Trophoblast cell (in vitro differentiated cells and primary cell): ENCODE measurements at regions not wholly inside any gene's neighbourhood (a gene's known extent, or its start where the extent isn't known, plus 50 kb on each side); places are given as distances from the start of the nearest gene placed in this dataset.

ENCODE experiments used
- DNase-seq, 2 donors: peaks; one replicate each; pipeline ENCODE4 v3.0.0-alpha.2; 2016
- H2AFZ ChIP-seq: 2 replicates; pipeline ENCODE4 v1.6.1; 2013; ENCODE audit warnings: low read length, moderate library complexity, mild to moderate bottlenecking; ENCODE audit not compliant: insufficient read depth, poor library complexity
- H2AK5ac ChIP-seq: 2 replicates; pipeline ENCODE4 v1.6.1; 2013; ENCODE audit warnings: mild to moderate bottlenecking, low read length
- H2BK120ac ChIP-seq: 2 replicates; pipeline ENCODE4 v1.6.1; 2013; ENCODE audit warnings: low read length, mild to moderate bottlenecking, moderate library complexity; ENCODE audit not compliant: insufficient read depth, poor library complexity
- H2BK12ac ChIP-seq: 2 replicates; pipeline ENCODE4 v1.6.1; 2013; ENCODE audit warnings: mild to moderate bottlenecking, low read length, moderate library complexity
- H2BK5ac ChIP-seq: 2 replicates; pipeline ENCODE4 v1.6.1; 2013; ENCODE audit warnings: low read length, low read depth, moderate library complexity, mild to moderate bottlenecking; ENCODE audit not compliant: poor library complexity
- H3K14ac ChIP-seq: 2 replicates; pipeline ENCODE4 v1.6.1; 2013; ENCODE audit warnings: mild to moderate bottlenecking, low read length
- H3K18ac ChIP-seq: 2 replicates; pipeline ENCODE4 v1.6.1; 2013; ENCODE audit warnings: mild to moderate bottlenecking, low read length
- H3K23ac ChIP-seq: 2 replicates; pipeline ENCODE4 v1.6.1; 2013; ENCODE audit warnings: low read length
- H3K27ac ChIP-seq: 2 replicates; pipeline ENCODE4 v1.5.1; 2013; ENCODE audit warnings: low read depth, mild to moderate bottlenecking, inconsistent platforms, low read length, moderate library complexity
- H3K27me3 ChIP-seq: 2 replicates; pipeline ENCODE4 v1.6.1; 2013; ENCODE audit warnings: inconsistent platforms, mild to moderate bottlenecking, low read length, moderate library complexity; ENCODE audit not compliant: insufficient read depth
- H3K36me3 ChIP-seq, 2 experiments: 1 replicate in 1 of 2; 2 replicates in 1 of 2; pipeline ENCODE4 v1.6.1; 2013; ENCODE audit warnings: low read length in 2 of 2, mild to moderate bottlenecking in 2 of 2, moderate library complexity in 1 of 2; ENCODE audit not compliant: insufficient read depth in 2 of 2, control insufficient read depth in 1 of 2
- H3K4ac ChIP-seq: 2 replicates; pipeline ENCODE4 v1.6.1; 2013; ENCODE audit warnings: low read depth, mild to moderate bottlenecking, low read length, moderate library complexity
- H3K4me1 ChIP-seq, 2 experiments: 1 replicate in 1 of 2; 2 replicates in 1 of 2; pipeline ENCODE4 v1.6.1; 2013; ENCODE audit warnings: low read length in 2 of 2, mild to moderate bottlenecking in 2 of 2, moderate library complexity in 1 of 2; ENCODE audit not compliant: insufficient read depth in 2 of 2, control insufficient read depth in 1 of 2
- H3K4me2 ChIP-seq: 2 replicates; pipeline ENCODE4 v1.6.1; 2013; ENCODE audit warnings: inconsistent platforms, mild to moderate bottlenecking, low read length, moderate library complexity
- H3K4me3 ChIP-seq: 2 replicates; pipeline ENCODE4 v1.5.1; 2013; ENCODE audit warnings: mild to moderate bottlenecking, low read depth, low read length, inconsistent platforms
- H3K79me1 ChIP-seq: one replicate; pipeline ENCODE4 v1.6.1; 2013; ENCODE audit warnings: low read length
- H3K79me2 ChIP-seq: 2 replicates; pipeline ENCODE4 v1.6.1; 2013; ENCODE audit warnings: low read length, mild to moderate bottlenecking; ENCODE audit not compliant: control insufficient read depth, insufficient read depth, poor library complexity
- H3K9ac ChIP-seq: 2 replicates; pipeline ENCODE4 v1.6.1; 2013; ENCODE audit warnings: mild to moderate bottlenecking, low read length
- H3K9me3 ChIP-seq: 2 replicates; pipeline ENCODE4 v1.6.1; 2013; ENCODE audit warnings: low read depth, mild to moderate bottlenecking, control low read depth, inconsistent platforms, low read length; ENCODE audit not compliant: insufficient read depth
- H4K12ac ChIP-seq: 2 replicates; pipeline ENCODE4 v1.6.1; 2013; ENCODE audit warnings: low read depth, mild to moderate bottlenecking, low read length, moderate library complexity
- H4K8ac ChIP-seq: 2 replicates; pipeline ENCODE4 v1.6.1; 2013; ENCODE audit warnings: low read depth, mild to moderate bottlenecking, low read length, moderate library complexity
- H4K91ac ChIP-seq: one replicate; pipeline ENCODE4 v1.6.1; 2013; ENCODE audit warnings: low read depth, mild to moderate bottlenecking, low read length, moderate library complexity
- WGBS: extraction: QIAGEN DNeasy Blood & Tissue Kit; methylation state at CpG from one replicate; pipeline ENCODE4 v1.1.7; 2013; ENCODE audit warnings: missing lambda C conversion rate; ENCODE audit not compliant: insufficient read length, insufficient coverage; ENCODE audit errors: extremely low coverage; 5-methylcytosine and 5-hydroxymethylcytosine counted together

DNA sequence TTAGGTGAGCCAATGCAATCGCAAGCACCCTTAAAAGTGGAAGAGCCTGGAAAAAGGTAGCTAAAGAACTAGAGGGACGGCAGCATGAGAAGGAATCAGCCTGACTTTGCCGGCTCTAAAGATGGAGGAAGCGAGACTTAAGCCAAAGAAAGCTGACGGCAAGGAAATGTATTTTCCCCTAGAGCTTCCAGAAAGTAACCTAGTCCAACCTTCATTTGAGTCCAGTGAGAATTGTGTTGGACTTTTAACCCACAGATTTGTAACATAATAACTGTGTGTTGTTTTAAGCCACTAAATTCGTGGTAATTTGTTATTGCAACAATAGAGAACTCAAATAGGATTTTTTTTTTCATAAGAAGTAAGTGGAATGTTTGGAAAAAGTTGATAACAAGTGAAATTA is 212.7 kb upstream of the C1QTNF7 start:
- H3K27ac ChIP-seq, result no peak overlapping the region
- no peak overlapping the region for H3K18ac ChIP-seq
- H3K4me1 ChIP-seq, result no peaks in the 10 kb centered on the region
- H3K4me2 ChIP-seq, result no peak overlapping the region
- no peak overlapping the region for H3K9ac ChIP-seq
- H3K4ac ChIP-seq, result no peak overlapping the region
- no peak overlapping the region for H3K4me3 ChIP-seq
- no peak overlapping the region for H3K23ac ChIP-seq
- no peaks in the 10 kb centered on the region for H3K79me2 ChIP-seq
- no peaks in the 10 kb centered on the region for H3K27me3 ChIP-seq
- no CpG with 5 or more reads among the region's 6 CpGs for WGBS
- H2AK5ac ChIP-seq, result no peak overlapping the region
- no peak overlapping the region for H4K12ac ChIP-seq
- H3K9me3 ChIP-seq, result no peaks in the 10 kb centered on the region
- H2AFZ ChIP-seq, result no peak overlapping the region
- H3K79me1 ChIP-seq, result no peaks in the 10 kb centered on the region
- no peaks in the 10 kb centered on the region for H3K36me3 ChIP-seq
- H4K8ac ChIP-seq, result no peak overlapping the region
- H4K91ac ChIP-seq, result no peak overlapping the region
- no peak overlapping the region for H2BK12ac ChIP-seq
- no peak overlapping the region for H3K14ac ChIP-seq
- no peak overlapping the region for H2BK120ac ChIP-seq
- no peak overlapping the region for H2BK5ac ChIP-seq
- no peak for DNase-seq

DNA sequence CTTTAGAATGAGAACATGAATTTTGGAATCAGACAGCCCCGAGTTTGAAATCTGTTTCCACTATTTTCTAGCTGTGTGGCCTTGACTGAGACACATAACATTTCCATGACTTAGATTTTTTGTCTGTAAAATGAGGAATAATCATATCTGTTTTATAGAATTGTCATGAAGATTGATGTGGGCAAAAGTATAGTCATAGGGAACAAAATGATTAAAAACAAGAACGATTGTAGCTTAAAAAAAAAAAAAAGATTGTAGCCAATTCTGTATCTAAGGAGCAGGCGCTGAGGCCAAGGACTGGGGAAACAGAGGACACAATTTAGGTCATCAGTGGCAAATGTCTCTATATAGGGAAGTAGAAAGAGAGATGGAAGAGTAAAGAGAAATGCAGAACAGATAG is 201.6 kb upstream of the C1QTNF7 start:
- Histone ChIP-seq H3K79me1 (no peaks in the 10 kb centered on the region), H3K36me3 (no peaks in the 10 kb centered on the region), H3K14ac (no peak overlapping the region), H2BK12ac (no peak overlapping the region), H3K4ac (no peak overlapping the region), H3K79me2 (no peaks in the 10 kb centered on the region), H3K4me3 (no peak overlapping the region), H3K23ac (no peak overlapping the region), H3K4me1 (no peaks in the 10 kb centered on the region), H3K4me2 (no peak overlapping the region), H2AFZ (no peak overlapping the region), H4K91ac (no peak overlapping the region), H2AK5ac (no peak overlapping the region), H3K18ac (no peak overlapping the region), H3K9ac (no peak overlapping the region), H4K8ac (no peak overlapping the region), H2BK120ac (no peak overlapping the region), H3K9me3 (no peaks in the 10 kb centered on the region), H4K12ac (no peak overlapping the region), H3K27ac (no peak overlapping the region), H3K27me3 (no peaks in the 10 kb centered on the region), H2BK5ac (no peak overlapping the region)
- WGBS, result no CpG with 5 or more reads among the region's 3 CpGs
- no peak for DNase-seq

DNA sequence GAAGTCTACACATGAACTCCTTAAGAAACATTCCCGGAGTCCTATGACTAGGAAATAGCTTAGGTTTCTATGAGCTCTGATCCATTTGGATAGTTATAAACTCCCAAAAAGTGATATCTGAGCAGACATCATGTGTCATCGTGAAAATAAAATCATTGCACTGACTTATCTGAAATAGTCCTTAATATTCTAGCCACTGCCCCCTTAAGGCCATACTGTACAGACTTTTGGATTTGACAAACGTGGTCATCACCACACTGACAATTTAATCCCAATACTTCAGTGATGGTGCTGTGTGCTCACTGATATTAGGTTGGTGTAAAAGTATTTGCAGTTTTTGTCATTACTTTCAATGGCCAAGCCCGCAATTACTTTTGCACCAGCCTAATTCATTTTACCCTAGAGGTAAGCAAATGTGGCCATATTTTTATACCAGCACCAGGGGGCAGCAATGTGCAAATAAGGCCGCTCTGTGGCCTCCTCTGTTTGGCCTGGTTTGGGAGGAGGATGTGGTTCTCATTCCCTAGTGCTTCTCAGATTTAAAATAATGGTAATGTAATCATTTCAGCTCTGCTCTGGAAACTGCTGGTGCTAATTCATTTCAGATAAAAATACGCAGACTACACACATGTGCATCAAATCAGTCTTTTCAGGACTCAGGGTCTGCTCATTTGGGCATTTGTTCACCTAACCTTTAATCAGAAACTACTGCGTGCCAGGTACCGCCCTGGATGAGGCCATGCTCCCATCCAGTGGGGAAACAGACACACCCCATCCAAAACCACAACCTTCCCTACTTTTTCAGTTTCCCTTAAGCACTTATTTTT is 196.4 kb upstream of the C1QTNF7 start:
- no peaks in the 10 kb centered on the region for H3K9me3 ChIP-seq
- WGBS, result no CpG with 5 or more reads among the region's 8 CpGs
- no peak overlapping the region for H3K14ac ChIP-seq
- H4K12ac ChIP-seq, result no peak overlapping the region
- no peak overlapping the region for H2BK5ac ChIP-seq
- no peaks in the 10 kb centered on the region for H3K36me3 ChIP-seq
- H2AK5ac ChIP-seq, result no peak overlapping the region
- H3K18ac ChIP-seq, result no peak overlapping the region
- peak overlapping the region; percentile 43 for H4K91ac ChIP-seq
- H3K27me3 ChIP-seq, result no peaks in the 10 kb centered on the region
- H3K4ac ChIP-seq, result no peak overlapping the region
- H3K27ac ChIP-seq, result no peak overlapping the region
- H3K79me1 ChIP-seq, result peaks cover 7% of the 10 kb centered on the region
- H2BK12ac ChIP-seq, result peak overlapping the region; percentile 73
- H3K79me2 ChIP-seq, result no peaks in the 10 kb centered on the region
- no peak overlapping the region for H2BK120ac ChIP-seq
- peaks cover 14% of the 10 kb centered on the region in 2 experiments for H3K4me1 ChIP-seq
- H2AFZ ChIP-seq, result no peak overlapping the region
- no peak overlapping the region for H3K23ac ChIP-seq
- peak; percentile 85 to 94 for DNase-seq
- H4K8ac ChIP-seq, result no peak overlapping the region
- H3K9ac ChIP-seq, result no peak overlapping the region
- H3K4me2 ChIP-seq, result no peak overlapping the region
- H3K4me3 ChIP-seq, result no peak overlapping the region

DNA sequence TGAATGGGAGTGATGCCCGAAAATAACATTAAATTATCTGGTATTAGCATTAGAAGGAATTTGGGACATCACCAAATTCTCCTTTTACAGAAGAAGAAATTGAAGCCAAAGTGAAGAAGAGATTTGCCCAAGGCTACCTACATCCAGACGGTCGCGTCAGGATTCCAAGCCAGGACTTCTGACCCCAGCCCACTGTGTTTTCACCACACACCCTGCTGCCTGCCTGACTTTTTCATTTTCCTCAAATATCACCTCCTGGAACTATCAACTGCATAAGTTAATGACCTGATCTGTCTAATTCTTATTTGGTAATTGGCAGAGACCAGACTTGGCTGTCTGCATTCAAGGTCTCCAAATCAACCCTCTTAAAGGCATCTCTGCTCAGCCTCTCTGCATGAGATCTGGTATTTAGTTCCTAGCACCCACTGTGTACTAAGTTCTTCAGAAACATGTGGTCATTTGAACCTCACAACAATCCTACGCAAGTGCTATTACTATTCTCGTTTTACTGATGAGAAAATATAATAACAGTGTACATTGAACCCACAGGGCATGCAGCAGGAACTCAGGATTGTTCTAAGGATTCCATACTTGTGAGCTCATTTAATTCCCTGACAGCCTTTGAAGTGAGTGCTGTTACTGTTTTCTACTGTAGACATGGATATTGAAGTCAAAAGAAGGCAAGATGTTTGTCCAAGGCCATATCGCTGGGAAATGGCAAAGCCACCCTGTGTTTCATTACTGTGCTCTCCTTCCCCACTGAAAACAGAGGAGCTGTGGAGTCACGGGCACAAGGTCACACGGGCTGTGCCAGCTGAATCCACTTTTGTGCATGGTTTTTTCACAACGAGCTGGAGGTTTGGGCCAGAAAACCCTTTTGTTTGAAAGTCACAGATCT is 195.2 kb upstream of the C1QTNF7 start:
- H3K18ac ChIP-seq, result peak overlapping the region; percentile 33
- no peak overlapping the region for H3K4me3 ChIP-seq
- no peak overlapping the region for H3K9ac ChIP-seq
- peak overlapping the region; percentile 30 for H3K27ac ChIP-seq
- H4K91ac ChIP-seq, result peak overlapping the region; percentile 56
- H2BK12ac ChIP-seq, result no peak overlapping the region
- peaks cover 14% of the 10 kb centered on the region in 2 experiments for H3K4me1 ChIP-seq
- WGBS, result no CpG with 5 or more reads among the region's 10 CpGs
- H2AFZ ChIP-seq, result no peak overlapping the region
- H4K8ac ChIP-seq, result peak overlapping the region; percentile 43
- H3K79me2 ChIP-seq, result no peaks in the 10 kb centered on the region
- no peak overlapping the region for H3K23ac ChIP-seq
- H3K14ac ChIP-seq, result no peak overlapping the region
- H2BK5ac ChIP-seq, result peak overlapping the region; percentile 65
- no peaks in the 10 kb centered on the region for H3K36me3 ChIP-seq
- H2BK120ac ChIP-seq, result peak overlapping the region; percentile 48
- no peak overlapping the region for H3K4ac ChIP-seq
- peak overlapping the region; percentile 29 for H3K4me2 ChIP-seq
- DNase-seq, result peak; percentile 23 to 71
- H2AK5ac ChIP-seq, result no peak overlapping the region
- H4K12ac ChIP-seq, result no peak overlapping the region
- no peaks in the 10 kb centered on the region for H3K27me3 ChIP-seq
- H3K79me1 ChIP-seq, result peaks cover 7% of the 10 kb centered on the region
- H3K9me3 ChIP-seq, result no peaks in the 10 kb centered on the region
